ENCODE measurements at regions not wholly inside any gene's neighbourhood (a gene's known extent, or its start where the extent isn't known, plus 50 kb on each side); places are given as distances from the start of the nearest gene placed in this dataset.
"Not testable (repeated sequence)": the region's sequence is repeated elsewhere in the genome, so short reads cannot be mapped to it uniquely, and the experiment has no call there.

DNA sequence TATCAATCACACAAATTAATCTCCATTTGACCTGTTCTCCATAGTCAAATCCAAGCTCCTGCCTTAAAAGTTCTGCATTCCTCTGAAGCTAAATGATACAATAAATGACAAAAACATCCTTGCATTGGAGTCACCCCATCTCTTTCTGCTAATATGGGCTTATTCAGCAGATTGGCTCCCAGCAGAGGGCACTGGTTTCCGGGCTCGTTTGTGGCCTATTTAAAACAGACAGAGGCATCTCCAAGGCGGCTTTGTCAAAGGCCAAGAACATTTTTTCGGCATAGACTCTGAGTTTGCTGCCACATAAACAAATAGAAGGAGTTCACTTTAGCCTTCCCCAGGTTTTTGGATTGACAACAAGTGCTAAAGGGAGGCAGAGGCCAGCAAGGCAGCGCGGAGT lies 204.4 kb upstream of the RASGRP1 start:
- no peaks in the 10 kb centered on the region for H3K36me3 ChIP-seq (ENCODE audit: control insufficient read depth, low read depth, low read length)
- no peaks in the 10 kb centered on the region for H3K4me1 ChIP-seq (ENCODE audit: control insufficient read depth, low read depth, low read length)
- no peak overlapping the region for H3K27ac ChIP-seq (ENCODE audit: low read length)
- H3K27me3 ChIP-seq (ENCODE audit: control insufficient read depth, insufficient read depth, low read length), result no peaks in the 10 kb centered on the region
- H3K4me3 ChIP-seq (ENCODE audit: low read length), result no peak overlapping the region
- H3K9me3 ChIP-seq (ENCODE audit: control insufficient read depth, low read depth, low read length), result no peaks in the 10 kb centered on the region
- no peak overlapping the region for H3K9ac ChIP-seq (ENCODE audit: low read length)

GRCh38 chr15:38769492-38769891 lies 204.9 kb upstream of the RASGRP1 start:
- H3K27ac ChIP-seq (ENCODE audit: low read length), result no peak overlapping the region
- no peaks in the 10 kb centered on the region for H3K27me3 ChIP-seq (ENCODE audit: control insufficient read depth, insufficient read depth, low read length)

DNA sequence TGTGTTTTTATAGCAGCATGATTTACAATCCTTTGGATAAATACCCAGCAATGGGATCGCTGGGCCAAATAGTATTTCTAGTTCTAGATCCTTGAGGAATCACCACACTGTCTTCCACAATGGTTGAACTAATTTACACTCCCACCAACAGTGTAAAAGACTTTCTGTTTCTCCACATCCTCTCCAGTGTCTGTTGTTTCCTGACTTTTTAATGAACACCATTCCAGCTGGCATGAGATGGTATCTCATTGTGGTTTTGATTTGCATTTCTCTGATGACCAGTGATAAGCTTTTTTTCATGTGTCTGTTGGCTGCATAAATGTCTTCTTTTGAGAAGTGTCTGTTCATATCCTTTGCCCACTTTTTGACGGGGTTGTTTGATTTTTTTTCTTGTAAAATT lies 209.5 kb upstream of the RASGRP1 start:
- not testable (repeated sequence) for H3K4me1 ChIP-seq (ENCODE audit: control insufficient read depth, low read depth, low read length); H3K27ac ChIP-seq (ENCODE audit: low read length); H3K36me3 ChIP-seq (ENCODE audit: control insufficient read depth, low read depth, low read length); H3K4me3 ChIP-seq (ENCODE audit: low read length); H3K9ac ChIP-seq (ENCODE audit: low read length); H3K27me3 ChIP-seq (ENCODE audit: control insufficient read depth, insufficient read depth, low read length); H3K9me3 ChIP-seq (ENCODE audit: control insufficient read depth, low read depth, low read length)

More at GRCh38 chr15:38769492-38769891, 204.9 kb upstream of the RASGRP1 start:
- no peaks in the 10 kb centered on the region for H3K36me3 ChIP-seq (ENCODE audit: control insufficient read depth, low read depth, low read length)
- no peak overlapping the region for H3K9ac ChIP-seq (ENCODE audit: low read length)
- H3K4me3 ChIP-seq (ENCODE audit: low read length), result no peak overlapping the region
- H3K9me3 ChIP-seq (ENCODE audit: control insufficient read depth, low read depth, low read length), result no peaks in the 10 kb centered on the region
- no peaks in the 10 kb centered on the region for H3K4me1 ChIP-seq (ENCODE audit: control insufficient read depth, low read depth, low read length)

- no peak overlapping the region for H3K9ac ChIP-seq (ENCODE audit: low read length)
- no peaks in the 10 kb centered on the region for H3K4me1 ChIP-seq (ENCODE audit: control insufficient read depth, low read depth, low read length)
- H3K36me3 ChIP-seq (ENCODE audit: control insufficient read depth, low read depth, low read length), result no peaks in the 10 kb centered on the region
- no peak overlapping the region for H3K4me3 ChIP-seq (ENCODE audit: low read length)
- H3K27ac ChIP-seq (ENCODE audit: low read length), result no peak overlapping the region
- no peaks in the 10 kb centered on the region for H3K9me3 ChIP-seq (ENCODE audit: control insufficient read depth, low read depth, low read length)
- no peaks in the 10 kb centered on the region for H3K27me3 ChIP-seq (ENCODE audit: control insufficient read depth, insufficient read depth, low read length)
These were observed 216.6 kb upstream of the RASGRP1 start for GRCh38 chr15:38781196-38781595.

DNA sequence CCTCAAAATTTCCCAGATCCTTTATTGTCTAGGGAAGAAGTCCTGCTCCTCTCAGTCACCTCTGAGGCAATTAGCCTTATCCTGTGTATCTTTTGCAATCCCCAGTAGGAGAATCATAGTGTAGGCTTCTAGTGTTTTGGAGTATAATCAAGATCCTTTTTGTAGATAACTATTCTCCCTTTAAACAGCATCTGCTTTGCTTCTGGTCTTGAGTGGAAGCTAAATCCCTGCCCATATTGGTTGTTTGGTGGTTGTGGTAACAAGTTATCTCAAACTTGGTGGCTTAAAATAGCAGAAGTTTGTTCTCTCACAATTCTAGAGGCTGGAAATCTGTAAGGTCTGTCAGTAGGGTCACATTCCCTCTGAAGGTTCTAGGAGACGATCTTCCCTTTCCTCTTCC lies 217.5 kb upstream of the RASGRP1 start:
- no peaks in the 10 kb centered on the region for H3K27me3 ChIP-seq (ENCODE audit: control insufficient read depth, insufficient read depth, low read length)
- H3K4me1 ChIP-seq (ENCODE audit: control insufficient read depth, low read depth, low read length), result no peaks in the 10 kb centered on the region
- no peak overlapping the region for H3K27ac ChIP-seq (ENCODE audit: low read length)
- no peaks in the 10 kb centered on the region for H3K36me3 ChIP-seq (ENCODE audit: control insufficient read depth, low read depth, low read length)
- H3K4me3 ChIP-seq (ENCODE audit: low read length), result no peak overlapping the region
- no peaks in the 10 kb centered on the region for H3K9me3 ChIP-seq (ENCODE audit: control insufficient read depth, low read depth, low read length)
- H3K9ac ChIP-seq (ENCODE audit: low read length), result no peak overlapping the region

- Histone ChIP-seq H3K27me3 (ENCODE audit: control insufficient read depth, insufficient read depth, low read length) (no peaks in the 10 kb centered on the region), H3K36me3 (ENCODE audit: control insufficient read depth, low read depth, low read length) (no peaks in the 10 kb centered on the region), H3K9me3 (ENCODE audit: control insufficient read depth, low read depth, low read length) (no peaks in the 10 kb centered on the region), H3K4me1 (ENCODE audit: control insufficient read depth, low read depth, low read length) (no peaks in the 10 kb centered on the region), H3K9ac (ENCODE audit: low read length) (no peak overlapping the region), H3K27ac (ENCODE audit: low read length) (no peak overlapping the region), H3K4me3 (ENCODE audit: low read length) (no peak overlapping the region)
These were observed 224.3 kb upstream of the RASGRP1 start for GRCh38 chr15:38788918-38789317.

DNA sequence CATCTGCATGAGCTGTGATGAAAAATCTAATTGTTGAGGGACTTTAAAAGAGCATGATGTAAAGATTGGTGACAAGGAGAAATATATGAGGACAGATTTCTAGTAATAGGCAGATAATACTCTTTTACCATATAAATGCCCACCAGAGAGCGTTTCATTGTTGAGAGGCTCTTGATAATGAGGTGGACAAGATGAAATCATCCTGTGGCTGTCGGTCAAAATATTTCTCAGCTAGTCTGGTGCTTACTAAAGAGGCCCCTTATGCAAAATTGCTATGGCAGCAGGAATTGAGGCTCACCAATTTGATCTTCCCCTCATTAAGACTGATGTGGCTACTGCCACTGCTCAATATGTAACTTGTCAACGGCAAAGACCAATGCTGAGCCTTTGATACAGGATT lies 225.0 kb upstream of the RASGRP1 start:
- Histone ChIP-seq H3K36me3 (ENCODE audit: control insufficient read depth, low read depth, low read length) (no peaks in the 10 kb centered on the region), H3K9me3 (ENCODE audit: control insufficient read depth, low read depth, low read length) (no peaks in the 10 kb centered on the region), H3K4me3 (ENCODE audit: low read length) (no peak overlapping the region), H3K27ac (ENCODE audit: low read length) (no peak overlapping the region), H3K27me3 (ENCODE audit: control insufficient read depth, insufficient read depth, low read length) (no peaks in the 10 kb centered on the region), H3K4me1 (ENCODE audit: control insufficient read depth, low read depth, low read length) (no peaks in the 10 kb centered on the region), H3K9ac (ENCODE audit: low read length) (no peak overlapping the region)

DNA sequence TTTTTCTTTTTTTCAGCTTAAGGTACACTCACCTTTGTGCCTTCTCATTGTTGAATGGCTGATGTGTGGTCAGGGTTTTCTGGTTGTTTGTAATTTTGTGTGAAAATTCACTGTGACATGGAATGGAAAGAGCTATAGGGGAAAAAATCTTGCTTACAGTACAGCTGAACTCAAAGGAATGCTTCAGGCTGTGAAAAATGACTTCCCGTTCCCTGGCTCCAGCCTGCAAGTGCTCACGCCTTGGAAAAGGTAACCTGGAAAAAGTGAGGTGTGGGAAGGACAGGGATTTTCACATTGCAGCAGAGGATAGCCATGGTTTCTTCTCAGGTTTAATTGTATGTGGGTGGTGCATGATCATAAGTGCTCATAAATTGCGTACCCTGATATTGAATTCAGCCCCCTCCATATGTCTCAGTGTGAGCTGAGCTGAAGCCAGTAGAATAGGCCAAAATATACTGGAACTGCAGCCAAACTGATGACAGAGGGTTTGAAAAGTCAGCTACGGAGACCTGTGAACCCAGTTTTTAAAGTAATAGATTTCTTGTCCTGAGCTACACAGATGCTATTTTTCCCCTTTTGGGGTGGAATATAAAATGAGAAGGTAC lies 228.7 kb upstream of the RASGRP1 start:
- Histone ChIP-seq H3K4me3 (ENCODE audit: low read length) (no peak overlapping the region), H3K4me1 (ENCODE audit: control insufficient read depth, low read depth, low read length) (peaks cover 5% of the 10 kb centered on the region), H3K27me3 (ENCODE audit: control insufficient read depth, insufficient read depth, low read length) (no peaks in the 10 kb centered on the region), H3K9ac (ENCODE audit: low read length) (no peak overlapping the region), H3K36me3 (ENCODE audit: control insufficient read depth, low read depth, low read length) (no peaks in the 10 kb centered on the region), H3K9me3 (ENCODE audit: control insufficient read depth, low read depth, low read length) (no peaks in the 10 kb centered on the region), H3K27ac (ENCODE audit: low read length) (no peak overlapping the region)

DNA sequence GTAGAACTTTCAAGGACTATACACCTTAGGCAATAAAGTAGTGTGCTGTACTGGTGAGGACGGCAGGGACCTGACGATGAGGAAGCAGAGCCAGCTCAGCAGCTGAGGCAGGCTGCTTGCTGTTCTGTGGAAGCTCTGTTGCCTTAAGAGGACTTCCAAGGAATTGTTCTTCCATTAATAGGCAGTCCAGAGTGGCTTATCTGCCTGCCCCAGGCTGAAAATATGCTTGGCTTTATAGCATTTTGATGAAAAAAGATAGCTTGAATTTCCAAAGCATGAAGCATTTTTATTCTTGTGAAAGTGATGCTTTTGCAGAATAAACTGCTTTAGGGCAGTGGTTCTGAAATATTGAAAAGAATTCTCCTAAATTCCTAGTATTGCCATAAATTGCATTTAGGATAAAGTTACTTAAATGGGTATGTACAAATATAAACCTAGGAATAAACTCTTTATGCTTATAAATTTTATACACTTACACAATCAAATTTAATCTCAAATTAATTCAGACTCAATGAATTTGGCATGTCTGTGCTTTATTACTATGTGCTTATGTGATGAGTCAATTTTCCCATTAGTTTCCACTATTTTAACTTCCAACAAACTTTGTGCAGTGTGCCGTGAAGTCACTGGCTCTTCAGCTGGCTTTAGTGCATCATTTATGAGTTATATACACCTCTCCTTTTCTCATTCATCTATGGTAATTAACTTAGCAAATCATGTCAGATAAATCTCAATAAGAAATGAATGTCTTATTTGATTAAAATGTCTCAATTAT lies 231.0 kb upstream of the RASGRP1 start:
- H3K9ac ChIP-seq (ENCODE audit: low read length), result no peak overlapping the region
- no peak overlapping the region for H3K4me3 ChIP-seq (ENCODE audit: low read length)
- H3K4me1 ChIP-seq (ENCODE audit: control insufficient read depth, low read depth, low read length), result peaks cover 5% of the 10 kb centered on the region
- H3K36me3 ChIP-seq (ENCODE audit: control insufficient read depth, low read depth, low read length), result no peaks in the 10 kb centered on the region
- H3K9me3 ChIP-seq (ENCODE audit: control insufficient read depth, low read depth, low read length), result no peaks in the 10 kb centered on the region
- no peaks in the 10 kb centered on the region for H3K27me3 ChIP-seq (ENCODE audit: control insufficient read depth, insufficient read depth, low read length)
- H3K27ac ChIP-seq (ENCODE audit: low read length), result no peak overlapping the region

GRCh38 chr15:38796589-38796988 lies 232.0 kb upstream of the RASGRP1 start:
- Histone ChIP-seq H3K4me1 (ENCODE audit: control insufficient read depth, low read depth, low read length) (peaks cover 5% of the 10 kb centered on the region), H3K36me3 (ENCODE audit: control insufficient read depth, low read depth, low read length) (no peaks in the 10 kb centered on the region), H3K9ac (ENCODE audit: low read length) (no peak overlapping the region), H3K4me3 (ENCODE audit: low read length) (no peak overlapping the region), H3K27ac (ENCODE audit: low read length) (no peak overlapping the region), H3K9me3 (ENCODE audit: control insufficient read depth, low read depth, low read length) (no peaks in the 10 kb centered on the region), H3K27me3 (ENCODE audit: control insufficient read depth, insufficient read depth, low read length) (no peaks in the 10 kb centered on the region)

GRCh38 chr15:38797506-38797905 lies 232.9 kb upstream of the RASGRP1 start:
- not testable (repeated sequence) for H3K36me3 ChIP-seq (ENCODE audit: control insufficient read depth, low read depth, low read length); H3K27ac ChIP-seq (ENCODE audit: low read length); H3K9ac ChIP-seq (ENCODE audit: low read length); H3K4me1 ChIP-seq (ENCODE audit: control insufficient read depth, low read depth, low read length); H3K9me3 ChIP-seq (ENCODE audit: control insufficient read depth, low read depth, low read length); H3K4me3 ChIP-seq (ENCODE audit: low read length); H3K27me3 ChIP-seq (ENCODE audit: control insufficient read depth, insufficient read depth, low read length)

DNA sequence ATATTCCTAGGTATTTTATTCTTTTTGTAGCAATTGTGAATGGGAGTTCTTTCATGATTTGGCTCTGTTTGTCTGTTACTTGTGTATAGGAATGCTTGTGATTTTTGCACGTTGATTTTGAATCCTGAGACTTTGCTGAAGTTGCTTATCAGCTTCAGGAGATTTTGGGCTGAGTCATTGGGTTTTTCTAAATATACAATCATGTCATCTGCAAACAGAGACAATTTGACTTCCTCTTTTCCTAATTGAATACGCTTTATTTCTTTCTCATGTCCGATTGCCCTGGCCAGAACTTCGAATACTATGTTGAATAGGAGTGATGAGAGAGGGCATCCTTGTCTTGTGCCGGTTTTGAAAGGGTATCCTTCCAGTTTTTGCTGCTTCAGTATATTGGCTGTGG lies 234.6 kb upstream of the RASGRP1 start:
- H3K4me1 ChIP-seq (ENCODE audit: control insufficient read depth, low read depth, low read length); H3K36me3 ChIP-seq (ENCODE audit: control insufficient read depth, low read depth, low read length); H3K4me3 ChIP-seq (ENCODE audit: low read length); H3K9me3 ChIP-seq (ENCODE audit: control insufficient read depth, low read depth, low read length); H3K9ac ChIP-seq (ENCODE audit: low read length); H3K27me3 ChIP-seq (ENCODE audit: control insufficient read depth, insufficient read depth, low read length); H3K27ac ChIP-seq (ENCODE audit: low read length): not testable (repeated sequence)
